SK-N-SH treated with all-trans-retinoic acid at 6 μM for 48 hours (cell line): ENCODE measurements at regions not wholly inside any gene's neighbourhood (a gene's known extent, or its start where the extent isn't known, plus 50 kb on each side); places are given as distances from the start of the nearest gene placed in this dataset.

Experiments
- ATAC-seq: fragments of 200-7000 bp; cut with Tn5 transposase; 3 replicates; pipeline ENCODE4 v1.9.1; 2020; ENCODE audit warnings: mild to moderate bottlenecking, moderate library complexity
- ARNTL ChIP-seq: fragments of 450-650 bp; formaldehyde crosslinking; IDR thresholded peaks from 2 replicates; pipeline ENCODE4 v1.5.0; 2020; ENCODE audit warnings: low read depth, mild to moderate bottlenecking, moderate library complexity, borderline replicate concordance
- BACH2 ChIP-seq: fragments of 250-450 bp; sonication (Bioruptor Pico); IDR thresholded peaks from 2 replicates; pipeline ENCODE4 v1.9.0; 2021; ENCODE audit warnings: mild to moderate bottlenecking, borderline replicate concordance
- CSDC2 ChIP-seq: fragments of 250-450 bp; sonication (Bioruptor Pico); IDR thresholded peaks from 2 replicates; pipeline ENCODE4 v1.5.0; 2020; ENCODE audit warnings: mild to moderate bottlenecking, moderate library complexity
- ESRRG ChIP-seq: fragments of 250-450 bp; sonication (Bioruptor Pico); IDR thresholded peaks from 2 replicates; pipeline ENCODE4 v1.6.1; 2021; ENCODE audit warnings: mild to moderate bottlenecking
- GLIS3 ChIP-seq: fragments of 250-450 bp; sonication (Bioruptor Pico); IDR thresholded peaks from 2 replicates; pipeline ENCODE4 v1.5.0; 2020; ENCODE audit warnings: mild to moderate bottlenecking, moderate library complexity
- OSR1 ChIP-seq: fragments of 250-450 bp; sonication (Bioruptor Pico); IDR thresholded peaks from 2 replicates; pipeline ENCODE4 v1.8.0; 2022; ENCODE audit warnings: moderate library complexity, mild to moderate bottlenecking, inconsistent platforms
- PATZ1 ChIP-seq: fragments of 250-450 bp; sonication (Bioruptor Pico); IDR thresholded peaks from 2 replicates; pipeline ENCODE4 v1.8.0; 2020; ENCODE audit warnings: mild to moderate bottlenecking, moderate library complexity, borderline replicate concordance
- PPARA ChIP-seq: fragments of 250-450 bp; sonication (Bioruptor Pico); IDR thresholded peaks from 2 replicates; pipeline ENCODE4 v1.5.0; 2020; ENCODE audit warnings: mild to moderate bottlenecking, borderline replicate concordance
- RARB ChIP-seq: fragments of 250-450 bp; sonication (Bioruptor Pico); IDR thresholded peaks from 2 replicates; pipeline ENCODE4 v1.8.0; 2021; ENCODE audit warnings: mild to moderate bottlenecking, moderate library complexity
- SNAI2 ChIP-seq: fragments of 250-450 bp; sonication (Bioruptor Pico); IDR thresholded peaks from 2 replicates; pipeline ENCODE4 v1.5.0; 2020; ENCODE audit warnings: mild to moderate bottlenecking, moderate library complexity
- TCF4 ChIP-seq: fragments of 250-450 bp; sonication (Bioruptor Pico); IDR thresholded peaks from 2 replicates; pipeline ENCODE4 v1.8.0; 2021; ENCODE audit warnings: mild to moderate bottlenecking, moderate library complexity, borderline replicate concordance
- TOX ChIP-seq: fragments of 250-450 bp; sonication (Bioruptor Pico); IDR thresholded peaks from 2 replicates; pipeline ENCODE4 v1.8.0; 2021; ENCODE audit warnings: mild to moderate bottlenecking, moderate library complexity, borderline replicate concordance
- ZFP3 ChIP-seq: fragments of 250-450 bp; sonication (Bioruptor Pico); IDR thresholded peaks from 2 replicates; pipeline ENCODE4 v1.5.0; 2020; ENCODE audit warnings: mild to moderate bottlenecking, moderate library complexity
- ZNF565 ChIP-seq: fragments of 450-650 bp; formaldehyde crosslinking; conservative IDR thresholded peaks from 2 replicates; pipeline ENCODE4 v1.5.0; 2020; ENCODE audit warnings: low read depth, mild to moderate bottlenecking, moderate library complexity
- ZNF70 ChIP-seq: fragments of 450-650 bp; formaldehyde crosslinking; IDR thresholded peaks from 2 replicates; pipeline ENCODE4 v1.5.0; 2020; ENCODE audit warnings: mild to moderate bottlenecking, moderate library complexity
- ZNF8 ChIP-seq: fragments of 450-650 bp; formaldehyde crosslinking; IDR thresholded peaks from 2 replicates; pipeline ENCODE4 v1.5.0; 2020; ENCODE audit warnings: mild to moderate bottlenecking, moderate library complexity
- TF ChIP-seq, protein P1 (sequence below): fragments of 250-450 bp; sonication (Bioruptor Pico); IDR thresholded peaks from 2 replicates; pipeline ENCODE4 v1.8.0; 2021; ENCODE audit warnings: low read depth, mild to moderate bottlenecking, moderate library complexity, borderline replicate concordance
- TF ChIP-seq, protein P2 (sequence below): fragments of 250-450 bp; sonication (Bioruptor Pico); IDR thresholded peaks from 2 replicates; pipeline ENCODE4 v1.5.1; 2021; ENCODE audit warnings: mild to moderate bottlenecking, moderate library complexity

- TF ChIP-seq, protein P1, sequence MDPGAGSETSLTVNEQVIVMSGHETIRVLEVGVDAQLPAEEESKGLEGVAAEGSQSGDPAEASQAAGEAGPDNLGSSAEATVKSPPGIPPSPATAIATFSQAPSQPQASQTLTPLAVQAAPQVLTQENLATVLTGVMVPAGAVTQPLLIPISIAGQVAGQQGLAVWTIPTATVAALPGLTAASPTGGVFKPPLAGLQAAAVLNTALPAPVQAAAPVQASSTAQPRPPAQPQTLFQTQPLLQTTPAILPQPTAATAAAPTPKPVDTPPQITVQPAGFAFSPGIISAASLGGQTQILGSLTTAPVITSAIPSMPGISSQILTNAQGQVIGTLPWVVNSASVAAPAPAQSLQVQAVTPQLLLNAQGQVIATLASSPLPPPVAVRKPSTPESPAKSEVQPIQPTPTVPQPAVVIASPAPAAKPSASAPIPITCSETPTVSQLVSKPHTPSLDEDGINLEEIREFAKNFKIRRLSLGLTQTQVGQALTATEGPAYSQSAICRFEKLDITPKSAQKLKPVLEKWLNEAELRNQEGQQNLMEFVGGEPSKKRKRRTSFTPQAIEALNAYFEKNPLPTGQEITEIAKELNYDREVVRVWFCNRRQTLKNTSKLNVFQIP (CRISPR knock-in tag), result no peak
- TF ChIP-seq TOX (CRISPR knock-in tag), result no peak
These were observed 177.5 kb upstream of the DIO3 start (continued) for GRCh38 chr14:101383737-101384338.

DNA sequence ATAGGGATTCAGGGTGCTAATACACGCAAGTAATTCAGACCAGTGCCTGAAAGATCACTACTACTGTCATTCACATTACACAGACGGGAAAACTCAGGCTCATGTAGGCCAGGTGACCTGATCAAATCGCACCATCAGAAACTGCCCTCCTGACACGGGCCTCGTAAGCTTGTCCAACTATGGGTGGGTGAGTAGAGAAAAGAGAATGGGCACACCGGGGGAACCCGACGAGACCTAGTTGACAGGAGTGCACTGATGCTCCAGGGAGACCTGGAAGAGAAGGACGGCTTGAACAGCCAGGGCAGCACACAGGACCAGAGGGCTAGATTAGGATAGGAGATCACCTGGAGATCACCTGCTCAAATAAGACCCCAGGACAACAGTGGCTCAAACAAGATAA, 166.9 kb upstream of the DIO3 start:
- no peak for ATAC-seq
- no peak for TF ChIP-seq OSR1 (CRISPR knock-in tag)

- no peak for ATAC-seq
- TF ChIP-seq OSR1 (CRISPR knock-in tag), result no peak
- TF ChIP-seq ARNTL (CRISPR knock-in tag), result no peak
- TF ChIP-seq PATZ1, result no peak
- no peak for TF ChIP-seq ZNF8 (CRISPR knock-in tag)
These were observed 165.5 kb upstream of the DIO3 start for GRCh38 chr14:101395779-101396178.

DNA sequence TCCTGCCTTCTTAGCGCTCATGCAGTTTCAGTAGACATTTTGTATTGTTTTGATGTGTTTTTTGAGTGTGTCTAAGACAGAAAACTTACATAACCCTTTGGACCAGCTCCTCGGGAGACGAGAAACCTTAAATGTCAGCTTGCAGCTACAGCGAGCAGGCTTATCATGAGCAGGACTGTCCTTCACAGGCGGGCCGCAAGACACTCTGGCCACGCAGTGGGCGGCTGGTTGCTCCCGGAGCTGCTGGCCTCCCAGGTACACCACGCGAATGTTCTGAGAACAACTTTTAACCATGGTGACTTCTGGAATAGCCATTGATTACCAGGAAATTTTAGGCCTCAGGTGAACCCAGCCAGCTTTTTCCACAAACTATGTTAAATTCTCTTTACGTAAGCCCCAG, 164.1 kb upstream of the DIO3 start:
- no peak for ATAC-seq
- TF ChIP-seq, protein P2, sequence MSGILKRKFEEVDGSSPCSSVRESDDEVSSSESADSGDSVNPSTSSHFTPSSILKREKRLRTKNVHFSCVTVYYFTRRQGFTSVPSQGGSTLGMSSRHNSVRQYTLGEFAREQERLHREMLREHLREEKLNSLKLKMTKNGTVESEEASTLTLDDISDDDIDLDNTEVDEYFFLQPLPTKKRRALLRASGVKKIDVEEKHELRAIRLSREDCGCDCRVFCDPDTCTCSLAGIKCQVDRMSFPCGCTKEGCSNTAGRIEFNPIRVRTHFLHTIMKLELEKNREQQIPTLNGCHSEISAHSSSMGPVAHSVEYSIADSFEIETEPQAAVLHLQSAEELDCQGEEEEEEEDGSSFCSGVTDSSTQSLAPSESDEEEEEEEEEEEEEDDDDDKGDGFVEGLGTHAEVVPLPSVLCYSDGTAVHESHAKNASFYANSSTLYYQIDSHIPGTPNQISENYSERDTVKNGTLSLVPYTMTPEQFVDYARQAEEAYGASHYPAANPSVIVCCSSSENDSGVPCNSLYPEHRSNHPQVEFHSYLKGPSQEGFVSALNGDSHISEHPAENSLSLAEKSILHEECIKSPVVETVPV (CRISPR knock-in tag), result no peak

DNA sequence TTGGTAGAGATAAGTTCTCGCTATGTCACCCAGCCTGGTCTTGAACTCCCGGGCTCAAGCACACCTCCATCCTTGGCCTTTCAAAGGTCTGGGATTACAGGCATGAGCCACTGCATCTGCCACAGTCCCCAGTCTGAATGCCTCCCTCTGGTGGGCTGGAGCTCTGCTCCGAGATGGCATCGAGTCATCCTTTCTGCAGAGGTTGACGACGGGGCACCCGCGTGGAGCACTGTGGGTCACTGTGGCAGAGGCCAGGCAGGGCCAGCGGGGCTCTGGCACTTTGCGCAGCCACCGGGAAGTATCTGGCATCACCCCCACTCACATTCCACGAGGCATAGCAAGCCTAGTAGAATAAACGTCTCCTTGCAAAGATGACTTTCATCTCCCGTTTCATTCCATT, 163.3 kb upstream of the DIO3 start:
- no peak for ATAC-seq
- TF ChIP-seq PATZ1 (no peak), ESRRG (no peak), ZNF565 (CRISPR knock-in tag) (no peak), OSR1 (CRISPR knock-in tag) (no peak), SNAI2 (no peak), RARB (CRISPR knock-in tag) (no peak), ZNF70 (CRISPR knock-in tag) (no peak), ARNTL (CRISPR knock-in tag) (no peak), ZNF8 (CRISPR knock-in tag) (no peak), BACH2 (CRISPR knock-in tag) (no peak), PPARA (CRISPR knock-in tag) (no peak), CSDC2 (CRISPR knock-in tag) (no peak), GLIS3 (no peak), ZFP3 (CRISPR knock-in tag) (no peak), TCF4 (no peak)
- TF ChIP-seq, protein P1 (CRISPR knock-in tag), result no peak
